Liver (tissue), 8 donors: ENCODE measurements at regions not wholly inside any gene's neighbourhood (a gene's known extent, or its start where the extent isn't known, plus 50 kb on each side); places are given as distances from the start of the nearest gene placed in this dataset.

Experiments used
- DNase-seq: peaks from one replicate; pipeline ENCODE4 v3.0.0-alpha.2; 2017; ENCODE audit warnings: low spot score
- H3K27ac ChIP-seq, 2 donors: one replicate each; pipeline ENCODE4 v1.7.0; 2013; ENCODE audit warnings: inconsistent platforms in 2 of 2, low read length in 2 of 2, control low read depth in 1 of 2, low read depth in 1 of 2, mild to moderate bottlenecking in 1 of 2
- H3K27me3 ChIP-seq, 4 donors: one replicate each; pipeline versions ENCODE4 v1.6.1 to v1.7.0; 2013; ENCODE audit warnings: low read length in 3 of 4, inconsistent platforms in 1 of 4, mild to moderate bottlenecking in 1 of 4, moderate library complexity in 1 of 4; ENCODE audit not compliant: control insufficient read depth in 4 of 4, insufficient read depth in 4 of 4
- H3K36me3 ChIP-seq, 4 donors: one replicate each; pipeline versions ENCODE4 v1.6.1 to v1.7.0; 2013; ENCODE audit warnings: low read length in 3 of 4, mild to moderate bottlenecking in 3 of 4, low read depth in 1 of 4, moderate library complexity in 1 of 4; ENCODE audit not compliant: control insufficient read depth in 4 of 4, insufficient read depth in 3 of 4
- H3K4me1 ChIP-seq, 4 donors: one replicate each; pipeline versions ENCODE4 v1.6.1 to v1.7.0; 2013; ENCODE audit warnings: low read length in 3 of 4, mild to moderate bottlenecking in 3 of 4, moderate library complexity in 1 of 4; ENCODE audit not compliant: control insufficient read depth in 4 of 4, insufficient read depth in 4 of 4
- H3K4me3 ChIP-seq, 3 donors: one replicate each; pipeline versions ENCODE4 v1.6.1 to v1.7.0; 2013; ENCODE audit warnings: low read length in 3 of 3, control low read depth in 1 of 3, low read depth in 1 of 3, mild to moderate bottlenecking in 1 of 3
- H3K9ac ChIP-seq, 2 donors: one replicate each; pipeline ENCODE4 v1.7.0; 2013; ENCODE audit warnings: low read length in 2 of 2, mild to moderate bottlenecking in 2 of 2, moderate library complexity in 2 of 2, control low read depth in 1 of 2, low read depth in 1 of 2
- H3K9me3 ChIP-seq, 4 donors: one replicate each; pipeline versions ENCODE4 v1.6.1 to v1.7.0; 2013; ENCODE audit warnings: low read length in 3 of 4; ENCODE audit not compliant: control insufficient read depth in 4 of 4
- ATF3 ChIP-seq: IDR thresholded peaks from 2 replicates; pipeline ENCODE4 v1.6.1; 2016; ENCODE audit warnings: antibody characterized with exemption
- CTCF ChIP-seq: fragments of 150-350 bp; IDR thresholded peaks from 2 replicates; pipeline ENCODE4 v1.5.1; 2017; ENCODE audit warnings: improper control_type of control experiment, low read depth, low read length; ENCODE audit not compliant: missing input control
- EGR1 ChIP-seq, 2 donors: IDR thresholded peaks; 2 replicates each; pipeline ENCODE4 v1.6.1; 2016 to 2018; ENCODE audit warnings: antibody characterized with exemption in 2 of 2, low read depth in 2 of 2
- FOXA1 ChIP-seq: IDR thresholded peaks from 2 replicates; pipeline ENCODE4 v1.6.1; 2016; ENCODE audit warnings: antibody characterized with exemption
- FOXA2 ChIP-seq: IDR thresholded peaks from 2 replicates; pipeline ENCODE4 v1.6.1; 2016; ENCODE audit warnings: antibody characterized with exemption
- GABPA ChIP-seq, 2 donors: IDR thresholded peaks in 1 of 2; conservative IDR thresholded peaks in 1 of 2; 2 replicates each; pipeline ENCODE4 v1.6.1; 2016; ENCODE audit warnings: antibody characterized with exemption in 2 of 2, mild to moderate bottlenecking in 1 of 2, moderate library complexity in 1 of 2
- HNF4A ChIP-seq, 2 donors: conservative IDR thresholded peaks; 2 replicates each; pipeline ENCODE4 v1.6.1; 2016; ENCODE audit warnings: antibody characterized with exemption in 2 of 2, mild to moderate bottlenecking in 2 of 2
- HNF4G ChIP-seq: IDR thresholded peaks from 2 replicates; pipeline ENCODE4 v1.6.1; 2016; ENCODE audit warnings: antibody characterized with exemption
- JUND ChIP-seq, 2 donors: IDR thresholded peaks; 2 replicates each; pipeline ENCODE4 v1.6.1; 2016; ENCODE audit warnings: antibody characterized with exemption in 2 of 2
- MAX ChIP-seq: IDR thresholded peaks from 2 replicates; pipeline ENCODE4 v1.6.1; 2016; ENCODE audit warnings: antibody characterized with exemption
- NR2F2 ChIP-seq: IDR thresholded peaks from 2 replicates; pipeline ENCODE4 v1.6.1; 2016; ENCODE audit warnings: antibody characterized with exemption
- RAD21 ChIP-seq, 2 donors: IDR thresholded peaks; 2 replicates each; pipeline ENCODE4 v1.6.1; 2016; ENCODE audit warnings: antibody characterized with exemption in 2 of 2, mild to moderate bottlenecking in 2 of 2
- REST ChIP-seq: IDR thresholded peaks from 2 replicates; pipeline ENCODE4 v1.6.1; 2016; ENCODE audit warnings: antibody characterized with exemption, mild to moderate bottlenecking
- RXRA ChIP-seq, 2 donors: IDR thresholded peaks; 2 replicates each; pipeline ENCODE4 v1.6.1; 2017 to 2018; ENCODE audit warnings: antibody characterized with exemption in 2 of 2, mild to moderate bottlenecking in 1 of 2
- SP1 ChIP-seq: IDR thresholded peaks from 2 replicates; pipeline ENCODE4 v1.6.1; 2018; ENCODE audit warnings: antibody characterized with exemption, mild to moderate bottlenecking
- TAF1 ChIP-seq: conservative IDR thresholded peaks from 2 replicates; pipeline ENCODE4 v1.6.1; 2016; ENCODE audit warnings: antibody characterized with exemption, mild to moderate bottlenecking
- YY1 ChIP-seq: IDR thresholded peaks from 2 replicates; pipeline ENCODE4 v1.6.1; 2016; ENCODE audit warnings: antibody characterized with exemption, mild to moderate bottlenecking
- ZBTB33 ChIP-seq: IDR thresholded peaks from 2 replicates; pipeline ENCODE4 v1.6.1; 2016; ENCODE audit warnings: antibody characterized with exemption
- WGBS: extraction: QIAGEN DNeasy Blood & Tissue Kit; methylation state at CpG from one replicate; pipeline ENCODE4 v1.1.7; 2013; 5-methylcytosine and 5-hydroxymethylcytosine counted together
- donor health status: healthy.
- donor health status: healthy.
- donor health status: healthy.
- donor health status: healthy.
- donor health status: healthy.

GRCh38 chr4:180799798-180800197 is 1443.4 kb upstream of the TENM3 start:
- H3K36me3 ChIP-seq, result no peaks in the 10 kb centered on the region
- DNase-seq, result no peak
- H3K9me3 ChIP-seq, result no peaks in the 10 kb centered on the region
- H3K4me3 ChIP-seq, result no peak overlapping the region
- H3K27ac ChIP-seq, result no peak overlapping the region
- WGBS, result 57% methylated on average over 5 of the region's 5 CpGs
- TF ChIP-seq FOXA2, result no peak
- TF ChIP-seq RXRA (IDR thresholded peaks at IDR 0.05), result no peak
- no peak for TF ChIP-seq YY1
- TF ChIP-seq MAX, result no peak
- TF ChIP-seq NR2F2, result no peak
- no peak for TF ChIP-seq ZBTB33
- no peak for TF ChIP-seq GABPA (IDR thresholded peaks at IDR 0.05 in 1 of 2, conservative IDR thresholded peaks at IDR 0.05 in 1 of 2)
- TF ChIP-seq ATF3, result no peak
- no peak for TF ChIP-seq RAD21 (IDR thresholded peaks at IDR 0.05)
- no peak for TF ChIP-seq HNF4A (conservative IDR thresholded peaks at IDR 0.05)
- TF ChIP-seq CTCF, result no peak
- no peak for TF ChIP-seq EGR1 (IDR thresholded peaks at IDR 0.05; ENCODE audit: low read depth in 2 of 2)
- TF ChIP-seq FOXA1, result no peak
- H3K4me1 ChIP-seq, result no peaks in the 10 kb centered on the region
- no peak overlapping the region for H3K9ac ChIP-seq
- peaks cover 0 to 3% (median 0%) of the 10 kb centered on the region in 4 donors for H3K27me3 ChIP-seq

- TF ChIP-seq ZBTB33, result no peak
- TF ChIP-seq YY1, result no peak
- TF ChIP-seq RAD21 (IDR thresholded peaks at IDR 0.05), result no peak
- no peak for TF ChIP-seq RXRA (IDR thresholded peaks at IDR 0.05)
- no peak for TF ChIP-seq MAX
- no peak for TF ChIP-seq TAF1
- TF ChIP-seq JUND (IDR thresholded peaks at IDR 0.05), result no peak
- TF ChIP-seq FOXA2, result no peak
- TF ChIP-seq SP1, result no peak
- TF ChIP-seq HNF4G, result no peak
- no peak for TF ChIP-seq ATF3
- no peak for TF ChIP-seq CTCF
- TF ChIP-seq REST, result no peak
- TF ChIP-seq EGR1 (IDR thresholded peaks at IDR 0.05; ENCODE audit: low read depth in 2 of 2), result no peak
- no peak for TF ChIP-seq NR2F2
- TF ChIP-seq GABPA (IDR thresholded peaks at IDR 0.05 in 1 of 2, conservative IDR thresholded peaks at IDR 0.05 in 1 of 2), result no peak
- TF ChIP-seq FOXA1, result no peak
- no peak for TF ChIP-seq HNF4A (conservative IDR thresholded peaks at IDR 0.05)
- H3K4me3 ChIP-seq, result no peak overlapping the region
- DNase-seq, result no peak
- 75% methylated on average over 4 of the region's 4 CpGs for WGBS
- H3K4me1 ChIP-seq, result no peaks in the 10 kb centered on the region
- no peaks in the 10 kb centered on the region for H3K36me3 ChIP-seq
- no peaks in the 10 kb centered on the region for H3K9me3 ChIP-seq
- H3K27ac ChIP-seq, result no peak overlapping the region
- peaks cover 0 to under 1% (median 0%) of the 10 kb centered on the region in 4 donors for H3K27me3 ChIP-seq
- no peak overlapping the region for H3K9ac ChIP-seq
Observed at GRCh38 chr4:180805101-180805500, 1438.1 kb upstream of the TENM3 start.
